Panc1 (cell line): ENCODE measurements at regions not wholly inside any gene's neighbourhood (a gene's known extent, or its start where the extent isn't known, plus 50 kb on each side); places are given as distances from the start of the nearest gene placed in this dataset.
"Not testable (repeated sequence)": the region's sequence is repeated elsewhere in the genome, so short reads cannot be mapped to it uniquely, and the experiment has no call there.

ENCODE experiments used
- ATAC-seq: fragments of 200-7000 bp; cut with Tn5 transposase; 2 replicates; pipeline ENCODE4 v1.9.1; 2020; ENCODE audit warnings: mild to moderate bottlenecking, moderate library complexity
- BruUV-seq: library from RNA; stranded (reverse); fragments of 400-500 nt; replicated peaks from 2 replicates; lab custom pipeline; 2021; lab: Mats Ljungman, UMichigan
- CTCF ChIA-PET: fragments of 300-600 bp; sonication (Branson Sonifier 250); formaldehyde crosslinking; loops from one replicate; lab custom pipeline; 2022; ENCODE audit warnings: antibody characterized with exemption; lab: Charles Lee
- POLR2A ChIA-PET: fragments of 300-600 bp; sonication (Branson Sonifier 250); formaldehyde crosslinking; loops from one replicate; lab custom pipeline; 2022; ENCODE audit warnings: antibody characterized with exemption; lab: Charles Lee
- DNase-seq: peaks from one replicate; pipeline ENCODE4 v3.0.0-alpha.2; 2010; ENCODE audit warnings: low read depth, low spot score
- H3K27ac ChIP-seq: 2 replicates; pipeline ENCODE4 v1.5.1; 2011; ENCODE audit warnings: mild to moderate bottlenecking, low read length, inconsistent platforms
- H3K27me3 ChIP-seq: fragments of 200-500 bp; sonication (Bioruptor generic); 2 replicates; pipeline ENCODE4 v1.6.0; 2014; ENCODE audit warnings: low read length, inconsistent platforms; ENCODE audit not compliant: control insufficient read depth, insufficient read depth
- H3K36me3 ChIP-seq: fragments of 200-500 bp; sonication (Bioruptor generic); 2 replicates; pipeline ENCODE4 v1.5.1; 2014; ENCODE audit warnings: inconsistent platforms, mild to moderate bottlenecking, low read length, moderate library complexity; ENCODE audit not compliant: control insufficient read depth, insufficient read depth
- H3K4me1 ChIP-seq: 2 replicates; pipeline ENCODE4 v1.5.1; 2011; ENCODE audit warnings: inconsistent platforms, mild to moderate bottlenecking, low read length, moderate library complexity; ENCODE audit not compliant: control insufficient read depth, insufficient read depth
- H3K4me3 ChIP-seq, 2 experiments: 2 replicates each; pipeline ENCODE4 v1.5.1; 2011 to 2012; ENCODE audit warnings: low read depth in 2 of 2, low read length in 2 of 2, mild to moderate bottlenecking in 2 of 2, inconsistent platforms in 1 of 2, moderate library complexity in 1 of 2
- H3K9me3 ChIP-seq: fragments of 200-500 bp; sonication (Bioruptor generic); 2 replicates; pipeline ENCODE4 v1.5.1; 2014; ENCODE audit warnings: low read depth, mild to moderate bottlenecking, inconsistent platforms, low read length, moderate library complexity; ENCODE audit not compliant: control insufficient read depth, insufficient read depth
- POLR2AphosphoS5 ChIP-seq: IDR thresholded peaks from 2 replicates; pipeline ENCODE4 v1.6.1; 2012; ENCODE audit warnings: mild to moderate bottlenecking, low read depth, low read length, moderate library complexity
- SIN3A ChIP-seq: IDR thresholded peaks from 2 replicates; pipeline ENCODE4 v1.6.1; 2012; ENCODE audit warnings: low read depth, mild to moderate bottlenecking, low read length, moderate library complexity, borderline replicate concordance; ENCODE audit not compliant: insufficient read depth
- TCF7L2 ChIP-seq: IDR thresholded peaks from 2 replicates; pipeline ENCODE4 v1.6.1; 2011; ENCODE audit warnings: mild to moderate bottlenecking, low read depth, low read length, inconsistent platforms
- in situ Hi-C: cut with HindIII; loops from 2 replicates; pipeline ENCODE4 v1.10.0; 2016; ENCODE audit warnings: low sequenced_read_pairs, low pct_unique_long_range_greater_than_20kb
- intact Hi-C: fragments of 100-400 bp; cut with micrococcal nuclease; formaldehyde crosslinking; loops from one replicate; pipeline ENCODE4 v1.10.0; 2022; ENCODE audit not compliant: unreplicated experiment
- TF ChIP-seq, protein P1 (sequence below): fragments of 450-650 bp; IDR thresholded peaks from 2 replicates; pipeline ENCODE4 v1.5.1; 2017; ENCODE audit warnings: mild to moderate bottlenecking
- TF ChIP-seq, protein P2 (sequence below), 2 experiments: IDR thresholded peaks; 2 replicates each; pipeline ENCODE4 v1.6.1; 2011 to 2012; ENCODE audit warnings: low read depth in 2 of 2, control low read depth in 1 of 2, low read length in 1 of 2, mild to moderate bottlenecking in 1 of 2, moderate library complexity in 1 of 2; ENCODE audit not compliant: insufficient read depth in 1 of 2

- POLR2A ChIA-PET, result no interaction called here
- intact Hi-C loops (no loop called here), in situ Hi-C loops (no loop called here)
- H3K36me3 ChIP-seq, result no peaks in the 10 kb centered on the region
- DNase-seq, result no peak
- no TSS peak for BruUV-seq
- no peaks in the 10 kb centered on the region for H3K27me3 ChIP-seq
- TF ChIP-seq TCF7L2, result no peak
- TF ChIP-seq SIN3A, result no peak
- TF ChIP-seq POLR2AphosphoS5, result no peak
- TF ChIP-seq, protein P1, sequence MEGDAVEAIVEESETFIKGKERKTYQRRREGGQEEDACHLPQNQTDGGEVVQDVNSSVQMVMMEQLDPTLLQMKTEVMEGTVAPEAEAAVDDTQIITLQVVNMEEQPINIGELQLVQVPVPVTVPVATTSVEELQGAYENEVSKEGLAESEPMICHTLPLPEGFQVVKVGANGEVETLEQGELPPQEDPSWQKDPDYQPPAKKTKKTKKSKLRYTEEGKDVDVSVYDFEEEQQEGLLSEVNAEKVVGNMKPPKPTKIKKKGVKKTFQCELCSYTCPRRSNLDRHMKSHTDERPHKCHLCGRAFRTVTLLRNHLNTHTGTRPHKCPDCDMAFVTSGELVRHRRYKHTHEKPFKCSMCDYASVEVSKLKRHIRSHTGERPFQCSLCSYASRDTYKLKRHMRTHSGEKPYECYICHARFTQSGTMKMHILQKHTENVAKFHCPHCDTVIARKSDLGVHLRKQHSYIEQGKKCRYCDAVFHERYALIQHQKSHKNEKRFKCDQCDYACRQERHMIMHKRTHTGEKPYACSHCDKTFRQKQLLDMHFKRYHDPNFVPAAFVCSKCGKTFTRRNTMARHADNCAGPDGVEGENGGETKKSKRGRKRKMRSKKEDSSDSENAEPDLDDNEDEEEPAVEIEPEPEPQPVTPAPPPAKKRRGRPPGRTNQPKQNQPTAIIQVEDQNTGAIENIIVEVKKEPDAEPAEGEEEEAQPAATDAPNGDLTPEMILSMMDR, result no peak
- ATAC-seq, result no peak
- no peak overlapping the region for H3K4me3 ChIP-seq
- no peaks in the 10 kb centered on the region for H3K9me3 ChIP-seq
- H3K4me1 ChIP-seq, result no peaks in the 10 kb centered on the region
- H3K27ac ChIP-seq, result no peak overlapping the region
- CTCF ChIA-PET, result interaction anchor here (0.5 kb wide), 1 partner anchor 68 kb away, joined by 4 read pairs; no protein-coding TSS in a partner anchor
Measured at GRCh38 chr16:13483121-13483520, 436.8 kb upstream of the ERCC4 start.

DNA sequence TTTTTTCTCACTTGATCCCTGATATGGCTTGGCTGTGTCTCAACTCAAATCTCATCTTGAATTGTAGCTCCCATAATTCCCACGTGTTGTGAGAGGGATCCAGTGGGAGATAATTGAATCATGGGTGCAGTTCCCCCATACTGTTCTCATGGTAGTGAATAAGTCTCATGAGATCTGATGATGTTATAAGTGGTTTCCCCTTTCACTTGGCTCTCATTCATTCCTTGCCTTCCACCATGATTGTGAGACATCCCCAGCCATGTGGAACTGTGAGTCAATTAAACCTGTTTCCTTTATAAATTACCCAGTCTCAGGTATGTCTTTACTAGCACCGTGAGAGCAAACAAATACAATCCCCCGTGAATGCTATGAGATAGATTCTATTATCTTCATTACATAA, 430.5 kb upstream of the ERCC4 start:
- in situ Hi-C loops, ATAC-seq, H3K36me3 ChIP-seq, H3K27ac ChIP-seq, CTCF ChIA-PET, H3K4me1 ChIP-seq, H3K9me3 ChIP-seq, H3K4me3 ChIP-seq, POLR2A ChIA-PET, BruUV-seq, DNase-seq, H3K27me3 ChIP-seq, intact Hi-C loops: not testable (repeated sequence)

DNA sequence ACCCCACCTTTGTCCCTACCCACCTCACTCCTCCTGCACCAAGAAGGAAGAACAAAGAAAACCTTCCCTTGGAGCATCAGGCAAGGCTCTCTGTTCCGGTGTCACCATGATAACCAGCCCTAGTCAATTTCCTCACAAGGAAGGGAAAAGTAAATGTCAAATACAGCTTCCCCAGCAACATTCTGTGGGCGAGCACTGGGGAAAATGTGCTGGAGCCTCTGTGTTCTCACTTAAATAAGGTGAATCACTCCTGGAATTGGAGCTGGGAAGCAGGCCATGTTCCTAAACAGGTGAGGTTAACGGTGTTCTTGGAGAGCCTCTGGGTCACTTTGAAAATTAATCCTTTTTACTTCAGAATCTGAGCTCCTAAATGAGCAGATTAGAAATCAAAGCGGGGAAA, 427.9 kb upstream of the ERCC4 start:
- Histone ChIP-seq H3K27me3 (no peaks in the 10 kb centered on the region), H3K36me3 (no peaks in the 10 kb centered on the region), H3K4me1 (no peaks in the 10 kb centered on the region), H3K9me3 (no peaks in the 10 kb centered on the region; the same call in 1 of the 2 replicates), H3K4me3 (no peak overlapping the region), H3K27ac (no peak overlapping the region)
- in situ Hi-C loops, result no loop called here
- no peak for DNase-seq
- BruUV-seq, result no TSS peak
- TF ChIP-seq SIN3A (no peak), TCF7L2 (no peak), POLR2AphosphoS5 (no peak)
- TF ChIP-seq, protein P2, sequence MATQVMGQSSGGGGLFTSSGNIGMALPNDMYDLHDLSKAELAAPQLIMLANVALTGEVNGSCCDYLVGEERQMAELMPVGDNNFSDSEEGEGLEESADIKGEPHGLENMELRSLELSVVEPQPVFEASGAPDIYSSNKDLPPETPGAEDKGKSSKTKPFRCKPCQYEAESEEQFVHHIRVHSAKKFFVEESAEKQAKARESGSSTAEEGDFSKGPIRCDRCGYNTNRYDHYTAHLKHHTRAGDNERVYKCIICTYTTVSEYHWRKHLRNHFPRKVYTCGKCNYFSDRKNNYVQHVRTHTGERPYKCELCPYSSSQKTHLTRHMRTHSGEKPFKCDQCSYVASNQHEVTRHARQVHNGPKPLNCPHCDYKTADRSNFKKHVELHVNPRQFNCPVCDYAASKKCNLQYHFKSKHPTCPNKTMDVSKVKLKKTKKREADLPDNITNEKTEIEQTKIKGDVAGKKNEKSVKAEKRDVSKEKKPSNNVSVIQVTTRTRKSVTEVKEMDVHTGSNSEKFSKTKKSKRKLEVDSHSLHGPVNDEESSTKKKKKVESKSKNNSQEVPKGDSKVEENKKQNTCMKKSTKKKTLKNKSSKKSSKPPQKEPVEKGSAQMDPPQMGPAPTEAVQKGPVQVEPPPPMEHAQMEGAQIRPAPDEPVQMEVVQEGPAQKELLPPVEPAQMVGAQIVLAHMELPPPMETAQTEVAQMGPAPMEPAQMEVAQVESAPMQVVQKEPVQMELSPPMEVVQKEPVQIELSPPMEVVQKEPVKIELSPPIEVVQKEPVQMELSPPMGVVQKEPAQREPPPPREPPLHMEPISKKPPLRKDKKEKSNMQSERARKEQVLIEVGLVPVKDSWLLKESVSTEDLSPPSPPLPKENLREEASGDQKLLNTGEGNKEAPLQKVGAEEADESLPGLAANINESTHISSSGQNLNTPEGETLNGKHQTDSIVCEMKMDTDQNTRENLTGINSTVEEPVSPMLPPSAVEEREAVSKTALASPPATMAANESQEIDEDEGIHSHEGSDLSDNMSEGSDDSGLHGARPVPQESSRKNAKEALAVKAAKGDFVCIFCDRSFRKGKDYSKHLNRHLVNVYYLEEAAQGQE (IDR thresholded peaks at IDR 0.05; ENCODE audit: insufficient read depth in 1 of 2, low read depth in 2 of 2, low read length in 1 of 2), result no peak
- TF ChIP-seq, protein P1, result no peak
- ATAC-seq, result no peak
- ChIA-PET POLR2A (no interaction called here), CTCF (no interaction called here)
- intact Hi-C loops, result no loop called here
